Mucosa of descending colon (tissue), 3 donors: ENCODE measurements at regions not wholly inside any gene's neighbourhood (a gene's known extent, or its start where the extent isn't known, plus 50 kb on each side); places are given as distances from the start of the nearest gene placed in this dataset.
"Not testable (repeated sequence)": the region's sequence is repeated elsewhere in the genome, so short reads cannot be mapped to it uniquely, and the experiment has no call there.

ENCODE experiments used
- ATAC-seq: fragments of 200-7000 bp; cut with Tn5 transposase; one replicate; pipeline ENCODE4 v1.9.1; 2020; ENCODE audit warnings: mild to moderate bottlenecking, moderate library complexity
- DNase-seq, 3 donors: peaks; one replicate each; pipeline ENCODE4 v3.0.0-alpha.2; 2020
- H3K36me3 ChIP-seq: fragments of 200-600 bp; one replicate; pipeline ENCODE4 v1.8.0; 2021; ENCODE audit warnings: low read depth, mild to moderate bottlenecking
- H3K4me1 ChIP-seq: fragments of 200-600 bp; one replicate; pipeline ENCODE4 v1.8.0; 2021; ENCODE audit warnings: low read depth, mild to moderate bottlenecking
- H3K4me3 ChIP-seq: fragments of 200-600 bp; one replicate; pipeline ENCODE4 v1.8.0; 2021; ENCODE audit warnings: mild to moderate bottlenecking
- H3K9me3 ChIP-seq: fragments of 200-600 bp; one replicate; pipeline ENCODE4 v1.8.0; 2021; ENCODE audit warnings: mild to moderate bottlenecking
- CTCF ChIP-seq: fragments of 200-600 bp; IDR thresholded peaks from one replicate; pipeline ENCODE4 v1.8.0; 2022; ENCODE audit warnings: antibody characterized with exemption, mild to moderate bottlenecking
- intact Hi-C, 2 donors: fragments of 100-400 bp; cut with DNase I in 1 of 2; cut with micrococcal nuclease in 1 of 2; formaldehyde crosslinking; loops; one replicate each; pipeline versions ENCODE4 v1.11.0 to v1.11.1; 2022; cut with DNase I, micrococcal nuclease
- donor health status: DM: no; HTN: no; CAD: no; lungs with moderate emphysema.
- donor health status: DM: no; HTN: no; CAD: no.
- donor health status: DM: no; HTN: yes; CAD: no.

- H3K36me3 ChIP-seq, ATAC-seq, DNase-seq, H3K9me3 ChIP-seq, intact Hi-C loops, H3K4me1 ChIP-seq, H3K4me3 ChIP-seq: not testable (repeated sequence)
Measured at GRCh38 chr1:219863816-219864215, 64.5 kb downstream of the SLC30A10 start.

- Histone ChIP-seq H3K9me3 (no peaks in the 10 kb centered on the region), H3K4me1 (peaks cover 10% of the 10 kb centered on the region), H3K36me3 (no peaks in the 10 kb centered on the region), H3K4me3 (no peak overlapping the region)
- intact Hi-C loops: no loop called here
- ATAC-seq (no peak), DNase-seq (no peak)
- TF ChIP-seq CTCF: no peak
Measured at GRCh38 chr1:219862366-219862765, 66.0 kb downstream of the SLC30A10 start.

- DNase-seq (peak in 1 of 3 donors; percentile 62), ATAC-seq (peak; percentile 90)
- H3K4me1 ChIP-seq: peaks cover 10% of the 10 kb centered on the region
- intact Hi-C loops: no loop called here
- no peak for TF ChIP-seq CTCF
- H3K36me3 ChIP-seq: no peaks in the 10 kb centered on the region
- peaks cover 2% of the 10 kb centered on the region for H3K9me3 ChIP-seq
- H3K4me3 ChIP-seq: no peak overlapping the region
Measured at GRCh38 chr1:219858980-219859379, 69.4 kb downstream of the SLC30A10 start.

GRCh38 chr1:219847215-219847855 is 81.0 kb downstream of the SLC30A10 start:
- ATAC-seq (peak; percentile 76), DNase-seq (peak; percentile 55 to 65 (median 56))
- intact Hi-C loops: no loop called here

GRCh38 chr1:219839595-219839994 is 88.8 kb downstream of the SLC30A10 start:
- H3K4me1 ChIP-seq, H3K36me3 ChIP-seq, H3K9me3 ChIP-seq, DNase-seq, ATAC-seq, intact Hi-C loops, H3K4me3 ChIP-seq: not testable (repeated sequence)

More at GRCh38 chr1:219847215-219847855, 81.0 kb downstream of the SLC30A10 start:
- Histone ChIP-seq H3K36me3 (no peaks in the 10 kb centered on the region), H3K4me3 (no peak overlapping the region), H3K4me1 (peaks cover 7% of the 10 kb centered on the region), H3K9me3 (no peaks in the 10 kb centered on the region)
- no peak for TF ChIP-seq CTCF

GRCh38 chr1:219837994-219838294 is 90.4 kb downstream of the SLC30A10 start:
- intact Hi-C loops: no loop called here
- no peak for ATAC-seq

More at GRCh38 chr1:219837994-219838294, 90.4 kb downstream of the SLC30A10 start:
- no peaks in the 10 kb centered on the region for H3K9me3 ChIP-seq
- H3K4me1 ChIP-seq: no peaks in the 10 kb centered on the region
- no peak for TF ChIP-seq CTCF
- no peak overlapping the region for H3K4me3 ChIP-seq
- H3K36me3 ChIP-seq: no peaks in the 10 kb centered on the region
- no peak for DNase-seq
